ENCODE measurements at regions not wholly inside any gene's neighbourhood (a gene's known extent, or its start where the extent isn't known, plus 50 kb on each side); places are given as distances from the start of the nearest gene placed in this dataset.

GRCh38 chr3:99376926-99377325 lies 261.5 kb upstream of the COL8A1 start:
- TF ChIP-seq CTCF (IDR thresholded peaks at IDR 0.05) (no peak), POLR2AphosphoS5 (IDR thresholded peaks at IDR 0.05) (no peak)

Data from stomach (tissue), 4 donors.